ENCODE measurements at regions not wholly inside any gene's neighbourhood (a gene's known extent, or its start where the extent isn't known, plus 50 kb on each side); places are given as distances from the start of the nearest gene placed in this dataset.

GRCh38 chr15:70420948-70421482 is 323.3 kb upstream of the TLE3 start:
- ATAC-seq = no peak

GRCh38 chr15:70420086-70420947 is 322.6 kb upstream of the TLE3 start:
- no peak for ATAC-seq

- no peak for ATAC-seq
Observed at GRCh38 chr15:70418943-70419342, 321.2 kb upstream of the TLE3 start.

GRCh38 chr15:70417535-70417934 is 319.8 kb upstream of the TLE3 start:
- no peak for ATAC-seq

GRCh38 chr15:70416829-70417228 is 319.1 kb upstream of the TLE3 start:
- ATAC-seq = no peak

GRCh38 chr15:70415398-70415797 is 317.7 kb upstream of the TLE3 start:
- no peak for ATAC-seq

GRCh38 chr15:70414626-70415025 is 316.9 kb upstream of the TLE3 start:
- no peak for ATAC-seq

GRCh38 chr15:70412794-70413193 is 315.1 kb upstream of the TLE3 start:
- ATAC-seq = no peak

GRCh38 chr15:70411143-70411863 is 313.6 kb upstream of the TLE3 start:
- no peak for ATAC-seq

- no peak for ATAC-seq
Observed at GRCh38 chr15:70410371-70410985, 312.8 kb upstream of the TLE3 start.

- ATAC-seq = no peak
Observed at GRCh38 chr15:70409388-70409787, 311.7 kb upstream of the TLE3 start.

- no peak for ATAC-seq
Observed at GRCh38 chr15:70407955-70408354, 310.2 kb upstream of the TLE3 start.

- ATAC-seq = no peak
Observed at GRCh38 chr15:70407336-70407670, 309.6 kb upstream of the TLE3 start.

GRCh38 chr15:70406617-70407335 is 309.1 kb upstream of the TLE3 start:
- ATAC-seq = no peak

GRCh38 chr15:70401709-70402108 is 304.0 kb upstream of the TLE3 start:
- no peak for ATAC-seq

- no peak for ATAC-seq
Observed at GRCh38 chr15:70400766-70401541, 303.2 kb upstream of the TLE3 start.

- ATAC-seq = no peak
Observed at GRCh38 chr15:70399204-70399603, 301.5 kb upstream of the TLE3 start.

GRCh38 chr15:70398694-70399093 is 301.0 kb upstream of the TLE3 start:
- no peak for ATAC-seq

GRCh38 chr15:70396807-70397206 is 299.1 kb upstream of the TLE3 start:
- no peak for ATAC-seq

- no peak for ATAC-seq
Observed at GRCh38 chr15:70395164-70395563, 297.4 kb upstream of the TLE3 start.

GRCh38 chr15:70390723-70391122 is 293.0 kb upstream of the TLE3 start:
- ATAC-seq = no peak

- ATAC-seq = no peak
Observed at GRCh38 chr15:70387993-70388392, 290.3 kb upstream of the TLE3 start.
